B cell (primary cell): ENCODE measurements at regions not wholly inside any gene's neighbourhood (a gene's known extent, or its start where the extent isn't known, plus 50 kb on each side); places are given as distances from the start of the nearest gene placed in this dataset.

Experiments used
- ATAC-seq: fragments of 200-7000 bp; cut with Tn5 transposase; one replicate; pipeline ENCODE4 v1.10.0; 2021; ENCODE audit warnings: low read depth, mild to moderate bottlenecking, moderate number of reproducible peaks, moderate library complexity
- CTCF ChIA-PET: fragments of 350-600 bp; sonication (Branson Sonifier 250); formaldehyde crosslinking; loops from one replicate; lab custom pipeline; 2021; ENCODE audit warnings: antibody characterized with exemption, inconsistent platforms; lab: Charles Lee
- POLR2A ChIA-PET: fragments of 350-600 bp; sonication (Branson Sonifier 250); formaldehyde crosslinking; loops from one replicate; lab custom pipeline; 2021; ENCODE audit warnings: antibody characterized with exemption; lab: Charles Lee
- DNase-seq: peaks from one replicate; pipeline ENCODE4 v3.0.0; 2013
- H2AFZ ChIP-seq: 2 replicates; pipeline ENCODE4 v1.6.1; 2012; ENCODE audit warnings: mild to moderate bottlenecking, low read depth, low read length; ENCODE audit not compliant: insufficient read depth, poor library complexity, severe bottlenecking
- H3K27ac ChIP-seq, 2 donors: 1 replicate in 1 of 2; 2 replicates in 1 of 2; pipeline ENCODE4 v1.5.1; 2012 to 2013; ENCODE audit warnings: low read length in 2 of 2, mild to moderate bottlenecking in 2 of 2, moderate library complexity in 1 of 2
- H3K27me3 ChIP-seq, 4 experiments: fragments of 200-600 bp in 1 of 4; sonication (generic) in 1 of 4; replicated peaks in 1 of 4; 1 replicate in 2 of 4; 2 replicates in 2 of 4; pipeline versions ENCODE4 v1.6.1 to v1.7.0; 2013 to 2016; ENCODE audit warnings: low read length in 3 of 4, mild to moderate bottlenecking in 2 of 4, mixed read lengths in 1 of 4, moderate library complexity in 1 of 4; ENCODE audit not compliant: insufficient read depth in 4 of 4, control insufficient read depth in 3 of 4; ENCODE audit errors: control extremely low read depth in 1 of 4
- H3K36me3 ChIP-seq, 2 experiments: replicated peaks in 1 of 2; 1 replicate in 1 of 2; 2 replicates in 1 of 2; pipeline versions ENCODE4 v1.6.1 to v1.7.1; 2013; ENCODE audit warnings: low read length in 1 of 2; ENCODE audit not compliant: insufficient read depth in 2 of 2, control insufficient read depth in 1 of 2; ENCODE audit errors: control extremely low read depth in 1 of 2, extremely low read depth in 1 of 2
- H3K4me1 ChIP-seq, 2 donors: fragments of 200-600 bp in 1 of 2; sonication (generic) in 1 of 2; 1 replicate in 1 of 2; 2 replicates in 1 of 2; pipeline versions ENCODE4 v1.5.1 to v1.6.1; 2013 to 2017; ENCODE audit warnings: low read length in 2 of 2; ENCODE audit not compliant: control insufficient read depth in 2 of 2, insufficient read depth in 2 of 2
- H3K4me2 ChIP-seq: replicated peaks from 2 replicates; pipeline ENCODE3; 2012; ENCODE audit warnings: mild to moderate bottlenecking, low read depth, low read length; ENCODE audit not compliant: poor library complexity, severe bottlenecking
- H3K4me3 ChIP-seq, 5 experiments: fragments of 200-600 bp in 1 of 5; sonication (generic) in 1 of 5; 1 replicate in 3 of 5; 2 replicates in 2 of 5; pipeline versions ENCODE4 v1.5.1 to v1.7.0; 2011 to 2016; ENCODE audit warnings: low read length in 4 of 5, mild to moderate bottlenecking in 4 of 5, low read depth in 2 of 5, control low read depth in 1 of 5, moderate library complexity in 1 of 5; ENCODE audit not compliant: insufficient read depth in 1 of 5; ENCODE audit errors: control extremely low read depth in 1 of 5, extremely low read depth in 1 of 5
- H3K79me2 ChIP-seq: fragments of 200-600 bp; sonication (generic); one replicate; pipeline ENCODE4 v1.6.0; 2016; ENCODE audit warnings: low read length; ENCODE audit not compliant: control insufficient read depth, insufficient read depth
- H3K9ac ChIP-seq: fragments of 200-600 bp; sonication (generic); 2 replicates; pipeline ENCODE4 v1.6.1; 2017; ENCODE audit warnings: mild to moderate bottlenecking, low read length, moderate library complexity
- H3K9me3 ChIP-seq, 3 donors: one replicate each; pipeline versions ENCODE4 v1.6.1 to v1.7.1; 2013; ENCODE audit warnings: low read length in 2 of 3; ENCODE audit not compliant: control insufficient read depth in 2 of 3, insufficient read depth in 1 of 3; ENCODE audit errors: control extremely low read depth in 1 of 3
- H4K20me1 ChIP-seq: 2 replicates; pipeline ENCODE4 v1.6.0; 2012; ENCODE audit warnings: mild to moderate bottlenecking, low read length; ENCODE audit not compliant: insufficient read depth, control insufficient read depth, poor library complexity, severe bottlenecking
- H3K27ac Mint-ChIP-seq: one replicate; pipeline ENCODE4 v1.8.0; 2021; ENCODE audit warnings: mixed read lengths
- H3K27me3 Mint-ChIP-seq: one replicate; pipeline ENCODE4 v1.8.0; 2021; ENCODE audit warnings: mixed read lengths
- H3K4me1 Mint-ChIP-seq: one replicate; pipeline ENCODE4 v1.8.0; 2021; ENCODE audit warnings: mixed read lengths
- H3K4me3 Mint-ChIP-seq: one replicate; pipeline ENCODE4 v1.8.0; 2021; ENCODE audit warnings: mixed read lengths
- H3K9me3 Mint-ChIP-seq: one replicate; pipeline ENCODE4 v1.8.0; 2022; ENCODE audit warnings: mixed read lengths; ENCODE audit not compliant: insufficient read depth
- EZH2 ChIP-seq: IDR thresholded peaks from 2 replicates; pipeline ENCODE4 v1.6.1; 2012; ENCODE audit warnings: borderline replicate concordance, low read depth, mild to moderate bottlenecking, moderate library complexity, low read length; ENCODE audit not compliant: insufficient read depth, poor library complexity, severe bottlenecking
- WGBS: methylation state at CpG from one replicate; pipeline ENCODE4 v1.1.5; 2013; ENCODE audit warnings: missing lambda C conversion rate; ENCODE audit not compliant: insufficient coverage; 5-methylcytosine and 5-hydroxymethylcytosine counted together
- intact Hi-C: fragments of 100-400 bp; cut with micrococcal nuclease; formaldehyde crosslinking; loops from one replicate; pipeline ENCODE4 v1.10.0; 2022
- TF ChIP-seq, protein P1 (sequence below): fragments of 200-600 bp; IDR thresholded peaks from one replicate; pipeline ENCODE4 v1.8.0; 2022; ENCODE audit warnings: antibody characterized with exemption, mild to moderate bottlenecking

DNA sequence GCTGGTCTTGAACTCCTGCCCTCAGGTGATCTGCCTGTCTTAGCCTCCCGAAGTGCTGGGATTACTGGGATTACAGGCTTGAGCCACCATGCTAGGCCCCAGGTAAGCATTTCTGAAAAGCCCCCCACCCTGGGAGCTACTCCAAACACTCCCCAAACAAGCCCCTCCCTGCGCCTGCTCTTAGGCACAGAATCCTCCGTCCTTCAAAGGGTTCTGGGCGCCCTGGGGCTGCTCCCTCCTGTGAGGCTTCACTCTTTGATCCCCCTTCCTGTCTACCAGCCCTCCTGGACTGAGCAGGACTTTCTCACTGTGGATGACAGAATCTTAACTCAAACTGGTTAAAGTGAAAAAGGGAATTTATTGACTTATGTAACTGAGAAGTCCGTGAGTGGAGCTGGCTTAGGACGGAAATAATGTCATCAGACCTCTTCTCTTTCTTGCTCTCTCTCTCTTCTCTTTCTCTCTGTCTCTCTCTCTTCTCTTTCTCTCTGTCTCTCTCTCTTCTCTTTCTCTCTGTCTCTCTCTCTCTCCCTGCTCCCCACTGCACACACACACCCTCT lies 66.9 kb upstream of the CLMN start:
- ATAC-seq (no peak), DNase-seq (no peak)
- no peaks in the 10 kb centered on the region for H4K20me1 ChIP-seq
- H3K4me3 Mint-ChIP-seq: no peak overlapping the region
- ChIA-PET CTCF (interaction anchor here (0.7 kb wide), 1 partner anchor 519 kb away, joined by 4 read pairs; no protein-coding TSS in a partner anchor), POLR2A (no interaction called here)
- H3K9me3 ChIP-seq: peaks cover 0 to 11% (median 3%) of the 10 kb centered on the region in 3 donors
- H2AFZ ChIP-seq: no peak overlapping the region
- no peak overlapping the region for H3K27ac ChIP-seq
- WGBS: 100% methylated on average over 4 of the region's 6 CpGs
- H3K9ac ChIP-seq: no peak overlapping the region
- H3K4me1 Mint-ChIP-seq: no peaks in the 10 kb centered on the region
- H3K27me3 ChIP-seq: peaks cover 0 to 5% (median 2%) of the 10 kb centered on the region in 4 experiments
- H3K36me3 ChIP-seq: no peaks in the 10 kb centered on the region
- H3K4me1 ChIP-seq: no peaks in the 10 kb centered on the region
- intact Hi-C loops: no loop called here
- peaks cover 24% of the 10 kb centered on the region for H3K27me3 Mint-ChIP-seq
- peaks cover 3% of the 10 kb centered on the region for H3K79me2 ChIP-seq
- no peak overlapping the region for H3K4me3 ChIP-seq
- peaks cover 3% of the 10 kb centered on the region for H3K9me3 Mint-ChIP-seq
- no peak overlapping the region for H3K27ac Mint-ChIP-seq
- no peak for TF ChIP-seq EZH2
- TF ChIP-seq, protein P1, sequence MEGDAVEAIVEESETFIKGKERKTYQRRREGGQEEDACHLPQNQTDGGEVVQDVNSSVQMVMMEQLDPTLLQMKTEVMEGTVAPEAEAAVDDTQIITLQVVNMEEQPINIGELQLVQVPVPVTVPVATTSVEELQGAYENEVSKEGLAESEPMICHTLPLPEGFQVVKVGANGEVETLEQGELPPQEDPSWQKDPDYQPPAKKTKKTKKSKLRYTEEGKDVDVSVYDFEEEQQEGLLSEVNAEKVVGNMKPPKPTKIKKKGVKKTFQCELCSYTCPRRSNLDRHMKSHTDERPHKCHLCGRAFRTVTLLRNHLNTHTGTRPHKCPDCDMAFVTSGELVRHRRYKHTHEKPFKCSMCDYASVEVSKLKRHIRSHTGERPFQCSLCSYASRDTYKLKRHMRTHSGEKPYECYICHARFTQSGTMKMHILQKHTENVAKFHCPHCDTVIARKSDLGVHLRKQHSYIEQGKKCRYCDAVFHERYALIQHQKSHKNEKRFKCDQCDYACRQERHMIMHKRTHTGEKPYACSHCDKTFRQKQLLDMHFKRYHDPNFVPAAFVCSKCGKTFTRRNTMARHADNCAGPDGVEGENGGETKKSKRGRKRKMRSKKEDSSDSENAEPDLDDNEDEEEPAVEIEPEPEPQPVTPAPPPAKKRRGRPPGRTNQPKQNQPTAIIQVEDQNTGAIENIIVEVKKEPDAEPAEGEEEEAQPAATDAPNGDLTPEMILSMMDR: no peak
- no peak overlapping the region for H3K4me2 ChIP-seq

DNA sequence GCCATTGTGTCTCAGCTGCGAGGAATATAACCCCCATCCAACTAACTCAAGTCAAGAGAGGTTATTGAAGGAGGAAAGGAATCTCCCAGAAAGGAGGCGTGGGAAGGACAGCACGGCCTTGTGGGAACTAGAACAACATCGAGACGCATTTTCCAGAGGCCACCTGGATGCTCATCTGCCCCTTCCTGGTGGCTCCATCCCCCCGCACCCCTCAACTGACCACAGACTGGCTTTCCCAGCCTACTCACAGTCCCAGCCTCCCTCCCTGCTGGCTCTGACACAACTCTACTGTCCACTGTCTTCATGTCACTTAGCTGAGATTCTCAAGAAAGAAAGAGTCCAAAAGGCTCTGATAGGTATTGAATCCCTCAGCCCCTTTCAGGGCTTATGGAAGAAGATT lies 66.0 kb upstream of the CLMN start:
- Histone ChIP-seq H3K27me3 (peaks cover 0 to 5% (median 2%) of the 10 kb centered on the region in 4 experiments), H3K79me2 (peaks cover 3% of the 10 kb centered on the region), H3K4me2 (no peak overlapping the region), H3K4me3 (no peak overlapping the region), H3K4me1 (no peaks in the 10 kb centered on the region), H3K36me3 (no peaks in the 10 kb centered on the region), H3K9ac (no peak overlapping the region), H3K27ac (no peak overlapping the region), H2AFZ (no peak overlapping the region), H4K20me1 (no peaks in the 10 kb centered on the region), H3K9me3 (peaks cover 0 to 9% (median 3%) of the 10 kb centered on the region in 3 donors)
- peaks cover 3% of the 10 kb centered on the region for H3K9me3 Mint-ChIP-seq
- H3K27ac Mint-ChIP-seq: no peak overlapping the region
- ChIA-PET CTCF (no interaction called here), POLR2A (no interaction called here)
- DNase-seq: no peak
- intact Hi-C loops: no loop called here
- TF ChIP-seq, protein P1: no peak
- TF ChIP-seq EZH2: no peak
- H3K4me3 Mint-ChIP-seq: no peak overlapping the region
- no peaks in the 10 kb centered on the region for H3K4me1 Mint-ChIP-seq
- ATAC-seq: no peak
- 80% methylated on average over 4 of the region's 6 CpGs for whole genome bisulfite sequencing
- peaks cover 22% of the 10 kb centered on the region for H3K27me3 Mint-ChIP-seq
